Immature natural killer cell (primary cell): ENCODE measurements at regions not wholly inside any gene's neighbourhood (a gene's known extent, or its start where the extent isn't known, plus 50 kb on each side); places are given as distances from the start of the nearest gene placed in this dataset.
A peak's percentile ranks its signal among the peaks of the same experiment; 100 is the strongest.
"Not testable (repeated sequence)": the region's sequence is repeated elsewhere in the genome, so short reads cannot be mapped to it uniquely, and the experiment has no call there.

Experiments used
- DNase-seq, 3 donors: peaks; one replicate each; pipeline ENCODE4 v3.0.0; 2022; ENCODE audit warnings: mixed read lengths in 1 of 3
- H3K27ac Mint-ChIP-seq, 6 donors: one replicate each; pipeline ENCODE4 v1.8.0; 2020; ENCODE audit warnings: mixed read lengths in 6 of 6, mild to moderate bottlenecking in 5 of 6, inconsistent platforms in 4 of 6, moderate library complexity in 3 of 6
- H3K27me3 Mint-ChIP-seq, 3 donors: one replicate each; pipeline ENCODE4 v1.8.0; 2020 to 2021; ENCODE audit warnings: low read depth in 3 of 3, mild to moderate bottlenecking in 3 of 3, mixed read lengths in 3 of 3, moderate library complexity in 3 of 3, inconsistent platforms in 1 of 3
- H3K36me3 Mint-ChIP-seq, 3 donors: one replicate each; pipeline ENCODE4 v1.8.0; 2020; ENCODE audit warnings: mixed read lengths in 3 of 3, inconsistent platforms in 2 of 3, mild to moderate bottlenecking in 2 of 3
- H3K4me1 Mint-ChIP-seq, 2 donors: one replicate each; pipeline ENCODE4 v1.8.0; 2020; ENCODE audit warnings: inconsistent platforms in 2 of 2, mild to moderate bottlenecking in 2 of 2, mixed read lengths in 2 of 2, moderate library complexity in 1 of 2
- H3K4me3 Mint-ChIP-seq, 5 donors: one replicate each; pipeline ENCODE4 v1.8.0; 2020; ENCODE audit warnings: mild to moderate bottlenecking in 5 of 5, mixed read lengths in 5 of 5, inconsistent platforms in 3 of 5, moderate library complexity in 3 of 5
- H3K9me3 Mint-ChIP-seq, 6 donors: one replicate each; pipeline ENCODE4 v1.8.0; 2020; ENCODE audit warnings: mild to moderate bottlenecking in 6 of 6, mixed read lengths in 6 of 6, inconsistent platforms in 4 of 6, moderate library complexity in 3 of 6

DNA sequence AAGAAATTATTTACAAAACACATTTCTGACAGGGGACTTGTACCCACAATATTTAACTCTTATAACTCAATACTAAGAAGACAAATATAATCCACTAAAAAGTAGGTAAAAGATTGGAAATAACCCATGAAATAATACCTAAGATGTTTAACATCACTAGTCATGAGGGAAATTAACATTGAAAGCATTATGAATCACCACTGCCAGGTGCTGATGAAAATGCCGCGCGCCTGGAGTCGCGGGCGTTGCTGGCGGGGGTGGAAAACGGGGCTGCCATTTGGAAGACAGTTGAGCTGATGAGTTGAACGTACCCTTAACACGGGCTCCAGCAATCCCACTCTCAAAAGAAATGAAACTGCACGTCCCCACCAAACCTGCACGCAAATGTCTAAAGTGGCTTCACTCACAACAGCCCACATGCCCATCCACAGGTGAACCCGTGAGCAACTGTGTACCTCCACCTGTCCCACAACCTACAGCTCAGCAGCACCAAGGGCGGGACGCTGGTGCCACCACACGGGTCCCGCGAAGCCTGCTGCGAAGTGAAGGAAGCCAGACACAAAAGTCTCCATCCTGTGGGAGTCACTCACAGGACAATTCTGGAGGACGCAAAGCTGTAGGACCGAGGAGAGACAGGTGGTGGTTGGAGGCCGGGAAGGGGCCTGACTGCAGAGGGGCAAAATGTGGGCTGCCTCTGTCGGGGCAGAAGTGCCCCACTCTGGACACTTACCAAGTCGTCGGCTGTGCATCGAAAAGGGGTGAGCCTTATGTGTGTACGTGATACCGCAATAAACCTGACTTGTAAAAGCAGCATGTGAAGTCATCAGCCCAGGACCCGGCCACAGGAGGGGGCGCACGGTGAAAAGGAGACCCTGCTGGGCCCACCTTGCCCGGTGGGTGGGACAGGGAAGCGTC, 199.5 kb upstream of the ZNF469 start:
- H3K9me3 Mint-ChIP-seq, DNase-seq, H3K4me1 Mint-ChIP-seq, H3K27me3 Mint-ChIP-seq, H3K36me3 Mint-ChIP-seq, H3K27ac Mint-ChIP-seq, H3K4me3 Mint-ChIP-seq: not testable (repeated sequence)

DNA sequence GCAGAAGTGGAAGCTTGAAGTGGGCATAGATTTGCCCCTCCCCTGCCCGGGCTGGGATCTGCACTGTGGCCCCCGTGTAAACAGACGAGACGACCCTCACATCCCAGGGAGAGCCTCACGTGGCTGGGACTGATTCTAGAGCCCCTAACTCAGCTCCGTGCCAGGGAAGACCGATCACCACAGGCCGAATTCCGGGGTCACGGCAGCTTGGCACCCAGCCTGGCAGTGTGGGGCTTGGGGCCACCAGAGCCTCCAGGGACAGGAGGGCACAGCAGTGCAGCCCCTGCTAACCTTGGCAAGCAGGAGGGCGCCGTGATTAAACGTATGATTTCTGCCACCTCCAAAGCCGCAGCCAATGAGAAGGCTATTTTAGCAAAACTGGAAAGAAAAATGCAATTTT, 198.7 kb upstream of the ZNF469 start:
- not testable (repeated sequence) for DNase-seq, H3K27me3 Mint-ChIP-seq, H3K27ac Mint-ChIP-seq, H3K36me3 Mint-ChIP-seq, H3K4me1 Mint-ChIP-seq, H3K9me3 Mint-ChIP-seq, H3K4me3 Mint-ChIP-seq

DNA sequence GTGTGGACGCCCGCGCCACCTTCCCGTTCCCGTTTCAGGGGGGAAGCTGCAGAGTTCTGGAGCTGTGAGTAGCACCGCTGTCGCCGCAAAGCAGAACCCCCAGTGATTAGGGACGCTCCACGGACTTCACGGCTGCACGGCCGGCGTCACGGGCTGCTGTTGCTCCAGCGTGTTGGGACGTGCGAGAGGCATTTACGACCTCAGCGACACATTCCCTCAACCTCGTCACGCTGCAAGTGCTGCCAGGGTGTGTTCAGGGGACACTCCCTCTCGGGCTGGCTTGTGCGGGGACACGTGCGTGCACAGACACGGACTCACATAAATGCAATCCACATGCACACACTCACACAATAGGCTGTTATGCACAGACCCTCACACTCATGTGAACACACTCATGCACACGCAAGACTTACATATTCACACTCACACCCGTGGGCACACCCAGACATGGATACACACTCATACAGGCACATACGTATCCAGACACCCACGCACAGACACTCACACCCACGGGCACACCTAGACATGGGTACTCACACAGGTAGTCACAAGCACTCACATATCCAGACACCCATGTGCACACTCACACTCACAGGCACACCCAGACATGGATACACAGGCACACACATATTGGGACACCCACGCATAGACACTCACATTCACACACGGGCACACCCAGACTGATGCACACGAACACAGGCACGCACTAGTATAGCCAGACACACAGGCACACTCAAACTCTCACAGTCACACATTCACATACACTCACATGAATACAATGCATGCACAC, 198.0 kb upstream of the ZNF469 start:
- not testable (repeated sequence) for H3K27ac Mint-ChIP-seq, H3K4me3 Mint-ChIP-seq, H3K4me1 Mint-ChIP-seq, H3K27me3 Mint-ChIP-seq, H3K36me3 Mint-ChIP-seq, DNase-seq, H3K9me3 Mint-ChIP-seq

DNA sequence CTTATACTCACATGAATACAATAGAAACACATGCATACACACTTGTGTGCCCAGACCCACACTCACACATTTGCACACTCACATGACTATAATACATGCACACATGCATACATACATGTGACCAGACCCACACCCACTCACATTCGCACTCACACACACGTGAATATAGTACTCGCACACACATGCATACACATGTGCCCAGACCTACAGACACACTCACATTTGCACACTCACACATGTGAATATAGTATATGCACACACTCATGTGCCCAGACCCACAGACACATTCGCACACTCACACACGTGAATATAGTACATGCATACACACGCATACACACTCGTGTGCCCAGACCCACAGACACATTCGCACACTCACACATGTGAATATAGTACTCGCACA, 197.4 kb upstream of the ZNF469 start:
- H3K36me3 Mint-ChIP-seq, H3K4me3 Mint-ChIP-seq, H3K27me3 Mint-ChIP-seq: not testable (repeated sequence)

DNA sequence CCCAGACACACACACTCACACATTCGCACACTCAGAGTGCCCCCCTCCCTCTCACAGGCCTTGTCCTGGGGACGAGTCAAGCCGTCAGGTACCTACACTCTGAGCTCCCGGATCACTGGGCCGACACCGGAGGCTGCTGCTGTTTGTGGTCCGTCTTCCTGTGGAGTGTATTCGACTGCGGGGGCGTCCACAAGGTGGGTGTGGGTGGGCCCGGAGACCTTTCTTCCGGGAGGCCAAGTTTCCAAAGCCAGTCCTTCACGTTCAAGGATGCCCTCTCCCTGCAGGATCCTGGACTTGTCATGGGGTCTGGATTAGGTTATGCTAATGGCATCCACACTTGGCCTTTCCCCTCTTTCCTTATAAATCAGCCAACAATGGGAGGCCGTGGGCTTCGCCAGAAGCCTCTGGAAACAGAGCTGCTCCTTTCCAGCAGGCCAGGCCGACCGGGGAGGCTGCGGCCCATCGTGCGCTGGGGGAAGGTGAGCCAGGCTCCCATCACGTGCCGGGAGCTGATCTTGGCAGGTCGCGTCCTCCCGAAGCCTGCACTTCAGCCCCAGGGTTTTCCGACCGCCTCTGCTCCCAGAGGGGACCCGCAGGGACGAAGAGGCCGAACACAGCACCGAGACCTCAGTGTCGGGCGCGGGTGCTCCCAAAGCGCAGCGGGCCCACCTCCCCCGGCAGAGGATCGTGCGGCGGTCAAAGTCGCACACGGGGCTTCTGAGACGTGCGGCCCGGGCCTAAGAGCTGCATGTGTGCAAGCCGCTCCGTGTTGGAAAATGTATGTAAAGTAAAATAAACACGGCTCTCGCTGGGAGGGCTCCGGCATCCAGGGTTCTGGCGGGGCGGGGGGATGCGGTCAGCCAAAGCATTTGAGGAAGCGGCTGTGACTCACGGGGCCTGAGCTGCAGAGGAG, 196.5 kb upstream of the ZNF469 start:
- not testable (repeated sequence) for H3K9me3 Mint-ChIP-seq, H3K36me3 Mint-ChIP-seq, H3K4me1 Mint-ChIP-seq, H3K27me3 Mint-ChIP-seq, DNase-seq, H3K4me3 Mint-ChIP-seq, H3K27ac Mint-ChIP-seq

More for the DNA sequence above, 197.4 kb upstream of the ZNF469 start:
- not testable (repeated sequence) for H3K27ac Mint-ChIP-seq, H3K4me1 Mint-ChIP-seq, DNase-seq, H3K9me3 Mint-ChIP-seq

DNA sequence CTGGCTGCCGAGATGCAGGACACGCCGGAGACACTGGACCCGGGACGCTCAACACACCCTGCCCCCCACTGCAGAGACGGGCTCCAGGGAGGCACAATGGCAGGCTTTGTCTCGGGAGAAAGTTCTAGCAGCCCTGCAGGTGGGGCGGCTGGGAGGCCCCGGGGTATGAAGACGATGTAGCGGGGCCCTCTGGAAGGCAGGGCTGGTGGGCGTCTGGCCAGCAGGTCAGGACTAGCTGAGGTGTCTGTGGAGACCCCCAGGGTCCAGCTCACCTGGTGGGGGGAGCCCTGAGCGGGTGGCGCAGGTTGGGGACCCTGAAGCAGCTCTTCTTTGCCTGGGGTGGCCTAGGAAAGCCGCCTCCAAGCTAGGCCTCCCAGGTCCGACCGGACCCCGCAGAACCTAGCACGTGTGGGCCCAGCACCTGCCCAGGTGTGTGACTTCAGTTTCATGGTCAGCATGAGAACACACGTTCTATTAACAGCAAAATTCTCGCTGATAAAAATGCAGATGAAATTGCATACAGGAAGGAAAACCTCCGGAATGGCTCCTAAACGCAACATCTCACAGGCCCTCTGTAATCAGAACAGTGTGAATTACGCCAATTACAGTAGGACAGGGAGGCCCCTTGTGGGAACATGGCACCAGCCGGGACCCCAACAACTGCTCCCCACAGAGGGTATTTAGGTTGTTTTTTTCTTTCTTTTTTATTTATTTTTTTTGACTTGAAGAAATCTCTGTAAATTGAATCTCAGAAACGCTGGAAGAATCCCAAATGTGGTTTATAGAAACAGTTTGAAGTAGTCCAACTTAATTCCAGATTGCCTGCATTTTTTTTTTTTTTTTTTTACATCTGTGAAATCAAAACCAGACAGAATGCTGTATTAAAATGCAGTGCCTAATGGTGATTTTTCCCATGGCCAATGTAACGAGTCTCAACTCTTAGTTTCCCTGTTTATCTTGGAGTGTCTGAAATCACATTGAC, 195.6 kb upstream of the ZNF469 start:
- H3K4me3 Mint-ChIP-seq, H3K4me1 Mint-ChIP-seq, H3K36me3 Mint-ChIP-seq, DNase-seq, H3K27me3 Mint-ChIP-seq, H3K9me3 Mint-ChIP-seq, H3K27ac Mint-ChIP-seq: not testable (repeated sequence)

DNA sequence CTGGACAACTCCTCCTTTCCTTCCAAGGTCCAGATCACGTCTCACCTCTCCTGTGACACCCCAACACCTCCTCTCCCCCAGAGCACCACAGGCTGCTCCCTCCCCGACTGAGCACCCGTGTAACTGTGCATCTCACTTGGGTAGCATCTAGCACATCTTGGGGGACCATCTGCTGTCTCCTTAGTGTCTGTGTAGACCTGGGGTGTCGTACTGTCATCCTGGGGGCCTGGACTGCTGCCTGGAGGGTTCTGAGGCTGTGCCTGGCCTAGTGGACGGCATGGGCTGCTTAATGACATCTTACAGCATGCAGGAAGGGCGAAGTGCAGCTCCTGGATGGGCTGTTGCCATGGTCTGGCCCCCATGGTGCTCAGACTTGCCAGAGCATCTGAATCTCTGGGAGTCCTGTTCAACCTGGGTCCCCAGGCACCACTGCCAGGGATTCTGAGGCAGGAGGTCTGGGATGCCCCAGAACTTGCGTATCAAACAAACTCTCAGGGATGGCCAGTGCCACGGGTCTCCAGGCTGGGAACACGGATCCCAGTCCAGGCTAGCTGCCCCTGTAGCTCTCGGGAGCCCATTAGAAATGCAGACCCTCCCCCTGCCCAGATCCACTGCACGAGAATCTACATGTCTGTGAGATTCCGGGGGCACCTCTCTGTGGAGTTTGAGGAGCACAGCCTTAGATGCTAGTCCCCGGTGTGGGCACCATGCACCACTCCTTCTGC, 194.4 kb upstream of the ZNF469 start:
- H3K4me3 Mint-ChIP-seq, H3K27me3 Mint-ChIP-seq, H3K36me3 Mint-ChIP-seq, H3K9me3 Mint-ChIP-seq, H3K27ac Mint-ChIP-seq, H3K4me1 Mint-ChIP-seq, DNase-seq: not testable (repeated sequence)

DNA sequence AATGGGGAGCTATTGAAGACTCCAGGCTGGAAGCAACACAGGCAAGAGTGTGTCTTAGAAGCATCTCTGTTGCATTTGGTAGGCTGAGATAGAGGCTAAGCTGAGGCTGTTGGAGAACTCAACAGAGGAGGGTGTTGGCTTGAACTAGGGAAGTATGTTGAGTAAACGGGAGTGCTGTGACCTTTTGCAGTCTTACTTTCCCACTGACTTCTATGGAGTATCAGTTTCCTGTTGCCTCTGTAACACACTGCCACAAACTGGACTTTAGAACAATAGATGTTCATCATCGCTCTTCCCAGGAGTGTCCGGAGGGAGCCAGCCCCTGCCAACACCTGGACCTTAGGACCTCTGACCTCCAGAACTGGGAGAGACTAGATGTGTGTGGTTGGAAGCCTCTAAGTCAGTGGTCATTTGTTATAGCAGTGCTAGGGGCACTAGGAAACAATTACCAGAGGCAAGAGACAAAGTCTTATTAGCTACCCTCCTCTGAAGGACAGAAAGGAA, 192.1 kb upstream of the ZNF469 start:
- not testable (repeated sequence) for H3K4me3 Mint-ChIP-seq, H3K9me3 Mint-ChIP-seq, H3K4me1 Mint-ChIP-seq, DNase-seq, H3K36me3 Mint-ChIP-seq, H3K27ac Mint-ChIP-seq
- peaks cover 3 to 13% (median 5%) of the 10 kb centered on the region in 3 donors for H3K27me3 Mint-ChIP-seq

DNA sequence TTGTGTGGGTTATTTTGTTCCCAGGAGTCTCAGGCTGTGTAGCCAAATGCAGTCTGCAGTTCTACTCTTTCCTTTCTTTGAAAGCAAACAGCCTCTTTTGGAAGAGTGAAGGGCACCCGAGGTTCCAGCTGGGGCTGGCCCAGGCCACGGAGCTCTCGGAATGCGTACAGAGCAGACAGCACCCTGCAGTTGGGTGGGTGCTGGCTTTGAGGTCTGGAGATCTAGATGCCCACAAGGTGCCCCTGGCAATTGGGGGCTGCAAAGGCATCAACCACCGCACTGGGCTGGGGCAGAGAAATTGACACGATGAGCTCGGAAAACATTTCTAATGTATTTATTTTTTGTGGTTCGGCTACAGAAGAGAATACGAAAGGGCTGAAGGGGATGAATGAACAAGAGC, 191.6 kb upstream of the ZNF469 start:
- not testable (repeated sequence) for H3K9me3 Mint-ChIP-seq, H3K4me1 Mint-ChIP-seq, DNase-seq, H3K36me3 Mint-ChIP-seq, H3K4me3 Mint-ChIP-seq
- Mint-ChIP-seq H3K27ac (peak overlapping the region in 2 of 6 donors; percentile 4 to 59), H3K27me3 (peaks cover 5 to 15% (median 5%) of the 10 kb centered on the region in 3 donors)

DNA sequence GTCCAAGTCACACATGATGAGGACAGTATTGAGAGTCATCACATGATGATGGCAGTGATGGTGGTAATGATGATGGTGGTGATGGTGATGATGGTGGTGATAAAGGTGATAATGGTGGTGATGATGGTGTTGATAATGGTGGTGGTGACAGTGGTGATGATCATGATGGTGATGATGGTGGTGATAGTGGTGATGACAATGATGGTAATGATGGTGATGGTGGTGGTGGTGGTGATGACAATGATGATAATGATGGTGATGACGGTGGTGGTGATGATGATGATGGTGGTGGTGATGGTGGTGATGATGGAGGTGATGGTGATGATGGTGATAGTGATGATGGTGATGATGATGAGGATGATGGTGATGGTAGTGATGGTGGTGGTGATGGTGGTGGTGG, 190.2 kb upstream of the ZNF469 start:
- peaks cover 5 to 15% (median 5%) of the 10 kb centered on the region in 3 donors for H3K27me3 Mint-ChIP-seq
- H3K4me3 Mint-ChIP-seq, result peak overlapping the region in 2 of 5 donors; percentile 8 to 12
- peaks cover 0 to 6% (median 0%) of the 10 kb centered on the region in 6 donors for H3K9me3 Mint-ChIP-seq
- H3K4me1 Mint-ChIP-seq, result peaks cover 6 to 8% of the 10 kb centered on the region in 2 donors
- peak in 2 of 3 donors; percentile 28 to 32 for DNase-seq
- peak overlapping the region; percentile 41 to 94 (median 78) for H3K27ac Mint-ChIP-seq
- H3K36me3 Mint-ChIP-seq, result peaks cover 0 to 4% (median 0%) of the 10 kb centered on the region in 3 donors

DNA sequence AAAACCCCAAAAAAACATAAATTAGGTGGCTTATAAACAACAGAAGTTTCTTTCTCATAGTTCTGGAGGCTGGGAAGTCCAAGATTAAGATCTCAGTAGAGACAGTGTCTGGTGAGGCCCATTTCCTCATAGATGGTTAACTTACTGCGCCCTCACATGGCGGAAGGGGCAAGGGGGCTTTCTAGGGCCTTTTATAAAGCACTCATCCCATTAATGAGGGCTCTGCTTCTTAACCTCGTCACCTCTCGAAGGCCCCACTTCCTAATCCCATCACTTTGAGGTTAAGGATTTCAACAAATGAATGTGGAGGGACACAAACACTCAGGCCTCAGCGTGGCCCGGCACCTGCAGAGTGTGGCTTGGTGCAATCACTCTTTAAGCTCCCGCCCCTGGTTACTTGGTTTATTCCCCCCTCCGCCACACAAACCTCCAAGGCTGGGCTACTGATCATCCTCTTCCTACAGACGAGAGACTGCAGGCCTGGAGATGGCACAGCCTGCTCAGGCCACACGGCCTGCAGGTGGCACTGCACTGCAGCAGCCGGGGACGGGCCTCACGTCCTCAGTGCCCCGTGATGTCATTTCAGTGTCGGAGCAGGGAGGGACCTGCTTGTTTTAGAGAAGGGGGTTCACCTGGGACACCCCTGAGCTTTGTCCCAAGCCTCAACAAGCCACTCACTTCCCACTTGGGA, 188.9 kb upstream of the ZNF469 start:
- not testable (repeated sequence) for H3K27ac Mint-ChIP-seq, H3K4me1 Mint-ChIP-seq, H3K4me3 Mint-ChIP-seq, H3K36me3 Mint-ChIP-seq, H3K9me3 Mint-ChIP-seq
- peaks cover 5 to 16% (median 5%) of the 10 kb centered on the region in 3 donors for H3K27me3 Mint-ChIP-seq
- peak in 1 of 3 donors; percentile 6 for DNase-seq
